ENCODE measurements at regions not wholly inside any gene's neighbourhood (a gene's known extent, or its start where the extent isn't known, plus 50 kb on each side); places are given as distances from the start of the nearest gene placed in this dataset.
"Not testable (repeated sequence)": the region's sequence is repeated elsewhere in the genome, so short reads cannot be mapped to it uniquely, and the experiment has no call there.

- Histone ChIP-seq H3K9me3 (ENCODE audit: low read depth) (no peaks in the 10 kb centered on the region), H3K4me3 (no peak overlapping the region), H3K79me2 (ENCODE audit: low read depth) (no peaks in the 10 kb centered on the region), H3K4me2 (no peak overlapping the region), H4K20me1 (ENCODE audit: low read depth) (no peaks in the 10 kb centered on the region), H3K9ac (no peak overlapping the region), H3K4me1 (no peaks in the 10 kb centered on the region), H2AFZ (replicated peaks) (no peak overlapping the region), H3K27ac (no peak overlapping the region), H3K27me3 (no peaks in the 10 kb centered on the region), H3K36me3 (no peaks in the 10 kb centered on the region), H3F3A (ENCODE audit: low read depth) (no peaks in the 10 kb centered on the region)
- no peaks in the 10 kb centered on the region for H3K27me3 Mint-ChIP-seq (ENCODE audit: insufficient read depth, low read depth)
- no peak overlapping the region for H3K27ac Mint-ChIP-seq
- H3K4me1 Mint-ChIP-seq = no peaks in the 10 kb centered on the region
- no peak for DNase-seq (ENCODE audit: low spot score)
- TF ChIP-seq EZH2phosphoT487 (IDR thresholded peaks at IDR 0.05) = no peak
- H3K4me3 Mint-ChIP-seq = no peak overlapping the region
- no peaks in the 10 kb centered on the region for H3K9me3 Mint-ChIP-seq
- H3K36me3 Mint-ChIP-seq = no peaks in the 10 kb centered on the region
Measured at GRCh38 chr2:223319601-223320000, 267.6 kb downstream of the KCNE4 start.

- H3K4me2 ChIP-seq = no peak overlapping the region
- no peaks in the 10 kb centered on the region for H3K4me1 Mint-ChIP-seq
- no peaks in the 10 kb centered on the region for H3K27me3 ChIP-seq
Measured at GRCh38 chr2:223324402-223324801, 272.4 kb downstream of the KCNE4 start.

GRCh38 chr2:223328578-223328977, 273.6 kb downstream of the SCG2 start:
- Mint-ChIP-seq H3K4me3 (no peak overlapping the region), H3K9me3 (peaks cover 3% of the 10 kb centered on the region), H3K4me1 (no peaks in the 10 kb centered on the region), H3K36me3 (no peaks in the 10 kb centered on the region), H3K27me3 (ENCODE audit: insufficient read depth, low read depth) (no peaks in the 10 kb centered on the region), H3K27ac (no peak overlapping the region)
- no peaks in the 10 kb centered on the region for H3K9me3 ChIP-seq (ENCODE audit: low read depth)
- DNase-seq (ENCODE audit: low spot score) = no peak
- H3K4me2 ChIP-seq = no peak overlapping the region
- no peaks in the 10 kb centered on the region for H3K27me3 ChIP-seq
- no peaks in the 10 kb centered on the region for H3K36me3 ChIP-seq
- no peaks in the 10 kb centered on the region for H3K4me1 ChIP-seq
- no peak overlapping the region for H3K27ac ChIP-seq
- H3K4me3 ChIP-seq = no peak overlapping the region
- H2AFZ ChIP-seq (replicated peaks) = no peak overlapping the region
- H3K79me2 ChIP-seq (ENCODE audit: low read depth) = no peaks in the 10 kb centered on the region
- no peaks in the 10 kb centered on the region for H4K20me1 ChIP-seq (ENCODE audit: low read depth)
- TF ChIP-seq CTCF (IDR thresholded peaks at IDR 0.05) = no peak
- TF ChIP-seq EZH2 (IDR thresholded peaks at IDR 0.05) = no peak
- TF ChIP-seq EZH2phosphoT487 (IDR thresholded peaks at IDR 0.05) = no peak
- no peaks in the 10 kb centered on the region for H3F3A ChIP-seq (ENCODE audit: low read depth)
- H3K9ac ChIP-seq = no peak overlapping the region

More at GRCh38 chr2:223324402-223324801, 272.4 kb downstream of the KCNE4 start:
- Mint-ChIP-seq H3K9me3 (no peaks in the 10 kb centered on the region), H3K27ac (no peak overlapping the region), H3K4me3 (no peak overlapping the region), H3K36me3 (no peaks in the 10 kb centered on the region), H3K27me3 (ENCODE audit: insufficient read depth, low read depth) (no peaks in the 10 kb centered on the region)
- Histone ChIP-seq H3K79me2 (ENCODE audit: low read depth) (no peaks in the 10 kb centered on the region), H3K4me3 (no peak overlapping the region), H3K27ac (no peak overlapping the region), H3K36me3 (no peaks in the 10 kb centered on the region), H4K20me1 (ENCODE audit: low read depth) (no peaks in the 10 kb centered on the region), H2AFZ (replicated peaks) (no peak overlapping the region), H3K9ac (no peak overlapping the region), H3K4me1 (no peaks in the 10 kb centered on the region), H3K9me3 (ENCODE audit: low read depth) (no peaks in the 10 kb centered on the region), H3F3A (ENCODE audit: low read depth) (no peaks in the 10 kb centered on the region)
- DNase-seq (ENCODE audit: low spot score) = no peak
- no peak for TF ChIP-seq EZH2phosphoT487 (IDR thresholded peaks at IDR 0.05)
- no peak for TF ChIP-seq EZH2 (IDR thresholded peaks at IDR 0.05)
- no peak for TF ChIP-seq CTCF (IDR thresholded peaks at IDR 0.05)

GRCh38 chr2:223330747-223331146, 271.4 kb downstream of the SCG2 start:
- not testable (repeated sequence) for H3K4me1 Mint-ChIP-seq; H3K27ac Mint-ChIP-seq; H4K20me1 ChIP-seq (ENCODE audit: low read depth); H3K27me3 ChIP-seq; H3F3A ChIP-seq (ENCODE audit: low read depth); H3K79me2 ChIP-seq (ENCODE audit: low read depth); H3K27me3 Mint-ChIP-seq (ENCODE audit: insufficient read depth, low read depth); H3K4me1 ChIP-seq; H3K9ac ChIP-seq; H3K4me3 Mint-ChIP-seq; H3K4me3 ChIP-seq; H3K27ac ChIP-seq; H3K36me3 Mint-ChIP-seq; H3K36me3 ChIP-seq; H3K9me3 ChIP-seq (ENCODE audit: low read depth); H3K9me3 Mint-ChIP-seq
- H2AFZ ChIP-seq (replicated peaks) = peak overlapping the region; percentile 95
- H3K4me2 ChIP-seq = peak overlapping the region; percentile 49
- DNase-seq (ENCODE audit: low spot score) = peak; percentile 45

All from neural progenitor cell (in vitro differentiated cells).